ENCODE measurements at regions not wholly inside any gene's neighbourhood (a gene's known extent, or its start where the extent isn't known, plus 50 kb on each side); places are given as distances from the start of the nearest gene placed in this dataset.
A peak's percentile ranks its signal among the peaks of the same experiment; 100 is the strongest.

DNA sequence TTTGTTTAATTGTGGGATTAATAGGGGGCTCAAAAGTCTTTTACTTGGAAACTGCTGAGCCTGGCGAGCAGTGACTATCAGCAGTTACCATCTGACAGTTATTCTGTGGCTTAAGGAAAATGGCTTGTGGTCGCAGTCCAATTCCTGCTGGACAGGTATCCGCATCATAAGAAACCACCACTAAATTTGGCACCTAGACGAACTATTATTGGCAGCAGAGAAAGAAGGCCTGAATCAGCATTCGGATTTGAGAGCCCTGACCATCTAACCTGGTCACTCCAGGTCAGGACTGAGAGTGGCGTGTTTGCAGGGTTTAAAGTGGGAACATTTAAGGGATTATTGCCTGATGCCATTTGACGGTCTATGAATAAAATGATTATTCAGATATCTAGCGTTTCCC is 146.4 kb downstream of the RPS12 start:
- no peaks in the 10 kb centered on the region for H3K36me3 ChIP-seq (ENCODE audit: low read depth)

DNA sequence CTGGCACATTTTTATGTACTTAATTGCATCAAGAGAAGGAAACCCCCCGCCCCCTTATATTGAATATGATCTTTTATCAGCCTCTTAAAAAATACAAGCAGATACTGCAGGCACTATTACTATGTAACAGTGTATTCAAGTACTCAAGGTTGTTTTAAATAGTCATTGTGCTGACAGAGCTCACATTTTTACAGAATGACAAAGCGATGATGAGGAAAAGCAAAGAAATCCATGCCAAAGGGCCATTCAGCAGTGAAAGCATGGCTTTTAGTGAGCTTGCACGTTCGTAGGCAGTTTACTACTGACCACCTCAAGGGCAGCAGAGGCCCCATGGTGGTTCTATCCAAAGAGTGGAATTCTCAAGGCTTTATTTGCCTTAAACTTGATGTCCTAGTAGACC is 146.8 kb downstream of the RPS12 start:
- no peak for DNase-seq
- TF ChIP-seq, protein P1, sequence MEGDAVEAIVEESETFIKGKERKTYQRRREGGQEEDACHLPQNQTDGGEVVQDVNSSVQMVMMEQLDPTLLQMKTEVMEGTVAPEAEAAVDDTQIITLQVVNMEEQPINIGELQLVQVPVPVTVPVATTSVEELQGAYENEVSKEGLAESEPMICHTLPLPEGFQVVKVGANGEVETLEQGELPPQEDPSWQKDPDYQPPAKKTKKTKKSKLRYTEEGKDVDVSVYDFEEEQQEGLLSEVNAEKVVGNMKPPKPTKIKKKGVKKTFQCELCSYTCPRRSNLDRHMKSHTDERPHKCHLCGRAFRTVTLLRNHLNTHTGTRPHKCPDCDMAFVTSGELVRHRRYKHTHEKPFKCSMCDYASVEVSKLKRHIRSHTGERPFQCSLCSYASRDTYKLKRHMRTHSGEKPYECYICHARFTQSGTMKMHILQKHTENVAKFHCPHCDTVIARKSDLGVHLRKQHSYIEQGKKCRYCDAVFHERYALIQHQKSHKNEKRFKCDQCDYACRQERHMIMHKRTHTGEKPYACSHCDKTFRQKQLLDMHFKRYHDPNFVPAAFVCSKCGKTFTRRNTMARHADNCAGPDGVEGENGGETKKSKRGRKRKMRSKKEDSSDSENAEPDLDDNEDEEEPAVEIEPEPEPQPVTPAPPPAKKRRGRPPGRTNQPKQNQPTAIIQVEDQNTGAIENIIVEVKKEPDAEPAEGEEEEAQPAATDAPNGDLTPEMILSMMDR (IDR thresholded peaks at IDR 0.05): no peak
- Histone ChIP-seq H3K4me3 (no peak overlapping the region), H3K36me3 (ENCODE audit: low read depth) (no peaks in the 10 kb centered on the region), H3K9me3 (no peaks in the 10 kb centered on the region), H3K4me1 (ENCODE audit: low read depth) (no peaks in the 10 kb centered on the region)
- no peak for ATAC-seq
- intact Hi-C loops (cut with DNase I, micrococcal nuclease): no loop called here

More for the DNA sequence above, 146.4 kb downstream of the RPS12 start:
- TF ChIP-seq, protein P1 (IDR thresholded peaks at IDR 0.05): no peak
- ATAC-seq (no peak), DNase-seq (no peak)
- intact Hi-C loops (cut with DNase I, micrococcal nuclease): no loop called here
- Histone ChIP-seq H3K9me3 (no peaks in the 10 kb centered on the region), H3K4me3 (no peak overlapping the region), H3K4me1 (ENCODE audit: low read depth) (no peaks in the 10 kb centered on the region)

DNA sequence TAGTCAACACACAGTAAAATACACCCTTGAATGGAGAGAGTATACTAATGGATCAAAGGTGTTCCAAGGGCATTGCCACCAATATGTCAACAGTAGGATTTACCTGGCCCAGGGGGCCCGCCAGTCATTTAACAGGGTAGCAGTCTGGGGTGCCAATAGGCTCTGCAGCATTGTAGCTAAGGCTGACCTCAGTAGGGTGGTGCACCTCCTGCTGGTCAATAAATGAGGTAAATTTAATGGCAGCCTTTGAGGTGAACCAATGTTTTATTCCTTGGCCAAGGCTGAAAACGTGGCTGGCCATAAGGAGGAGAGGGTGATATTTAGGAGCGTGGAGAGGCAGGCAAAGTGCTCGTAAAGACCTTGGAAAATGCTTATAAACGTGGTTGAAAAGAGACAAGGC is 147.2 kb downstream of the RPS12 start:
- Histone ChIP-seq H3K9me3 (no peaks in the 10 kb centered on the region), H3K36me3 (ENCODE audit: low read depth) (no peaks in the 10 kb centered on the region), H3K4me1 (ENCODE audit: low read depth) (no peaks in the 10 kb centered on the region), H3K4me3 (no peak overlapping the region)
- intact Hi-C loops (cut with DNase I, micrococcal nuclease): no loop called here
- TF ChIP-seq, protein P1 (IDR thresholded peaks at IDR 0.05): no peak
- DNase-seq (no peak), ATAC-seq (no peak)

DNA sequence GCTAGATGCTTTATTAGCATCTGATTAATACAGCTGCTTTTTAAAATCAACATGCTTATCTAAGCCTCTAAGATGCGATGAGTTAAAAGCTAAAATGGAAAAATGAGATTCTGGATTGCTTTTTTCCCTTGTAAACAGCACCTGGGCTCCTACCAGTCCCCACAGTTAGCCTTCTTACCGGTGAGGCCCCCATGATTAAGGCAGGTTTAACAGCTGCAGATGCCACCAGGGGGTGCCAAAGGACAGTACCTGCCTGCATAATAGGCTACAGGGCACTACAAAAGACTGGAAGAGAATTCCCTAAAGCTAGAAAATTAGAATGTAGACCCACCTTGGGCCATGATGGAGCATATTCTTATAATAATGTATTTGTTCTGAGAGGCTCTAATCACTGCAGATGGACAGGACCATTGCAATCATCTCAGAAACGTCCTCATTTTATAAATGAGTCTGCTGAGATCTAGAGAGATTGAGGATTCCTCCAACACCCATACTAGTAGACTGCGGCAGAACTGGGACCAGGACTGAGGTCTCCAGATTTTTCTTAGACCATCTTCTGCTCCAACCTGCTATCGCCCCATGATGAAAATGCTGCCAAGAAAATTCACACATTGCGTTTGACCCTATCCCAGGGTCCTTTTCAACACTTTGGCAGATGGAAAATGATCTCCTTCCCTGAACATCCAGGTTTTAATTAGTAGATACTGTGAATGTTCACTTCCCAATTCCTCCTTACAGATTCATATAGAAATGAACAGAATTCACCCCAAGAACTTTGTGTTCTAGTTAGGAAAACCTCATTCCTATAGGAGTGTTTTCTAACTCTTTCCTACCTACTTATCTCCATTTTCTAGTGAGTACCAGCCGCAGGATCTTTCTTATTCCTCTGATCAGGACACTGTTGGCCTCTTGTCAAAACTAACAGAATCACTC is 148.8 kb downstream of the RPS12 start:
- ATAC-seq (peak; percentile 74), DNase-seq (peak in 2 of 3 donors; percentile 66 to 82)
- TF ChIP-seq, protein P1 (IDR thresholded peaks at IDR 0.05): peak; percentile 11
- Histone ChIP-seq H3K4me1 (ENCODE audit: low read depth) (no peaks in the 10 kb centered on the region), H3K36me3 (ENCODE audit: low read depth) (no peaks in the 10 kb centered on the region), H3K9me3 (no peaks in the 10 kb centered on the region), H3K4me3 (no peak overlapping the region)
- intact Hi-C loops (cut with DNase I, micrococcal nuclease): no loop called here

DNA sequence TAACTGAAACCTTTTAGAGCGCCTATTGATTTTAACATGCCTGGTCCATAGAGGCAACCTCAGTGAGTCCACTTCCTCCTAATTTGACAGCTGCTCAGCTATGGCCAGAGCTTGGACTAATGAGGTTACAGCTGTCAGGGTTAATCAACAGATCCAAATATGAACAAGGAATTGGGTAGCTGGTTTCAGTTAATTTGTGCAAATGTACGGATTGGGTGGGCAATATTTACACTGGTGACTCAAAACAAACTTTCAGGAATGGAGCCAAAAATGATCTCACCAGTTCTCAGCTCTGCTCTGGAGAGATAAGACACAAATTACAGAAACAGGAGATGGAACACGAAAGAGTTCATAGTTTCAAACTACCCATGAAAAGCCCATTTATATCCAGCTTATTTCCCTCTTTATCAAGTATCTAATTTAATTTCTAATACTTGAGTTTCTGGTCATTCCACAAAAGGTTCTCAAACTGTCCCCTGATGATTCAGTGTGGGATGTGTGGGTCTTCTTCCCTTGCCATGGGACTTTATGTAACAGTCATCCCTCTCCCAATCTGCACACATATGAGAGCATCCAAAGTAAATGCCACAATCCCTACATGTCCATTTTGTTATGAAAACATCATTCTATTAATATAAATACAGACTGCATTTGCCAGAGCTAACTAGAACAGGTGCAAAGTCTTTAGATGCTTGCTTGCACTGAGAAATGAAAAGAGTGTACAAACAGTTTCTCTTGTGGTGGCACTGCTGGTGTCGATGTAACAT is 149.9 kb downstream of the RPS12 start:
- intact Hi-C loops (cut with DNase I, micrococcal nuclease): no loop called here
- Histone ChIP-seq H3K4me1 (ENCODE audit: low read depth) (no peaks in the 10 kb centered on the region), H3K9me3 (no peaks in the 10 kb centered on the region), H3K4me3 (no peak overlapping the region), H3K36me3 (ENCODE audit: low read depth) (no peaks in the 10 kb centered on the region)
- TF ChIP-seq, protein P1 (IDR thresholded peaks at IDR 0.05): no peak
- ATAC-seq (peak; percentile 42), DNase-seq (no peak)

Data from mucosa of descending colon (tissue), 3 donors.